PC-9 (cell line): ENCODE measurements at regions not wholly inside any gene's neighbourhood (a gene's known extent, or its start where the extent isn't known, plus 50 kb on each side); places are given as distances from the start of the nearest gene placed in this dataset.

Experiments used
- BruUV-seq: library from RNA; stranded (reverse); fragments of 400-500 nt; replicated peaks from 2 replicates; lab custom pipeline; 2021; lab: Mats Ljungman, UMichigan
- CTCF ChIA-PET: fragments of 300-600 bp; sonication (Branson Sonifier 250); formaldehyde crosslinking; loops from one replicate; lab custom pipeline; 2022; ENCODE audit warnings: antibody characterized with exemption; lab: Charles Lee
- POLR2A ChIA-PET: fragments of 300-600 bp; sonication (Branson Sonifier 250); formaldehyde crosslinking; loops from one replicate; lab custom pipeline; 2022; ENCODE audit warnings: antibody characterized with exemption; ENCODE audit not compliant: unreplicated experiment; lab: Charles Lee
- DNase-seq, 2 experiments: peaks; one replicate each; pipeline versions ENCODE4 v3.0.0 to v3.0.0-alpha.2; 2015 to 2022; ENCODE audit warnings: mixed read lengths in 1 of 2
- H2AFZ ChIP-seq: fragments of 200-600 bp; sonication (generic); 2 replicates; pipeline ENCODE4 v1.8.1; 2017; ENCODE audit warnings: antibody characterized with exemption
- H3F3A ChIP-seq: fragments of 200-600 bp; sonication (generic); 2 replicates; pipeline ENCODE4 v1.8.1; 2017; ENCODE audit warnings: antibody characterized with exemption, mild to moderate bottlenecking, low read depth; ENCODE audit not compliant: insufficient read depth
- H3K27ac ChIP-seq: fragments of 200-600 bp; sonication (generic); 2 replicates; pipeline ENCODE4 v1.6.1; 2016; ENCODE audit warnings: mixed run types
- H3K27me3 ChIP-seq: fragments of 200-600 bp; sonication (generic); 2 replicates; pipeline ENCODE4 v1.6.1; 2016; ENCODE audit warnings: low read depth, mixed run types; ENCODE audit not compliant: insufficient read depth
- H3K36me3 ChIP-seq: fragments of 200-600 bp; sonication (generic); 2 replicates; pipeline ENCODE4 v1.6.1; 2016; ENCODE audit warnings: low read depth, mixed run types
- H3K4me1 ChIP-seq: fragments of 200-600 bp; sonication (generic); replicated peaks from 2 replicates; pipeline ENCODE4 v1.6.1; 2016; ENCODE audit warnings: mixed run types; ENCODE audit not compliant: insufficient read depth
- H3K4me2 ChIP-seq: fragments of 200-600 bp; sonication (generic); 2 replicates; pipeline ENCODE4 v1.6.1; 2017; ENCODE audit warnings: mixed run types
- H3K4me3 ChIP-seq: fragments of 200-600 bp; sonication (generic); 2 replicates; pipeline ENCODE4 v1.6.1; 2016; ENCODE audit warnings: mixed run types
- H3K79me2 ChIP-seq: fragments of 200-600 bp; sonication (generic); 2 replicates; pipeline ENCODE4 v1.6.1; 2017; ENCODE audit warnings: low read depth, mixed run types
- H3K9me2 ChIP-seq: fragments of 200-600 bp; sonication (generic); 2 replicates; pipeline ENCODE4 v1.8.1; 2017; ENCODE audit warnings: mild to moderate bottlenecking; ENCODE audit not compliant: insufficient read depth
- H3K9me3 ChIP-seq: fragments of 200-600 bp; sonication (generic); 2 replicates; pipeline ENCODE4 v1.8.1; 2016; ENCODE audit warnings: low read depth; ENCODE audit not compliant: insufficient read depth
- H4K20me1 ChIP-seq: fragments of 200-600 bp; sonication (generic); 2 replicates; pipeline ENCODE4 v1.8.1; 2017; ENCODE audit not compliant: insufficient read depth
- EZH2 ChIP-seq: fragments of 200-600 bp; sonication (generic); IDR thresholded peaks from 2 replicates; pipeline ENCODE4 v1.8.0; 2017; ENCODE audit warnings: antibody characterized with exemption, low read depth
- intact Hi-C: fragments of 100-400 bp; cut with micrococcal nuclease; formaldehyde crosslinking; loops from one replicate; pipeline ENCODE4 v1.10.0; 2022; ENCODE audit not compliant: unreplicated experiment
- TF ChIP-seq, protein P1 (sequence below): fragments of 200-600 bp; sonication (generic); conservative IDR thresholded peaks from 2 replicates; pipeline ENCODE4 v1.6.1; 2017; ENCODE audit warnings: mixed run types, antibody characterized with exemption, mild to moderate bottlenecking, moderate library complexity

GRCh38 chr11:71304045-71304444, 51.7 kb upstream of the SHANK2 start:
- Histone ChIP-seq H3K9me3 (no peaks in the 10 kb centered on the region), H3F3A (peaks cover 20% of the 10 kb centered on the region), H3K27ac (no peak overlapping the region), H3K4me3 (no peak overlapping the region), H3K27me3 (no peaks in the 10 kb centered on the region), H3K4me2 (no peak overlapping the region), H3K36me3 (no peaks in the 10 kb centered on the region), H3K79me2 (no peaks in the 10 kb centered on the region), H3K9me2 (no peaks in the 10 kb centered on the region), H2AFZ (no peak overlapping the region), H3K4me1 (peaks cover 34% of the 10 kb centered on the region), H4K20me1 (no peaks in the 10 kb centered on the region)
- ChIA-PET POLR2A (no interaction called here), CTCF (no interaction called here)
- no peak for DNase-seq
- intact Hi-C loops = no loop called here
- TF ChIP-seq, protein P1, sequence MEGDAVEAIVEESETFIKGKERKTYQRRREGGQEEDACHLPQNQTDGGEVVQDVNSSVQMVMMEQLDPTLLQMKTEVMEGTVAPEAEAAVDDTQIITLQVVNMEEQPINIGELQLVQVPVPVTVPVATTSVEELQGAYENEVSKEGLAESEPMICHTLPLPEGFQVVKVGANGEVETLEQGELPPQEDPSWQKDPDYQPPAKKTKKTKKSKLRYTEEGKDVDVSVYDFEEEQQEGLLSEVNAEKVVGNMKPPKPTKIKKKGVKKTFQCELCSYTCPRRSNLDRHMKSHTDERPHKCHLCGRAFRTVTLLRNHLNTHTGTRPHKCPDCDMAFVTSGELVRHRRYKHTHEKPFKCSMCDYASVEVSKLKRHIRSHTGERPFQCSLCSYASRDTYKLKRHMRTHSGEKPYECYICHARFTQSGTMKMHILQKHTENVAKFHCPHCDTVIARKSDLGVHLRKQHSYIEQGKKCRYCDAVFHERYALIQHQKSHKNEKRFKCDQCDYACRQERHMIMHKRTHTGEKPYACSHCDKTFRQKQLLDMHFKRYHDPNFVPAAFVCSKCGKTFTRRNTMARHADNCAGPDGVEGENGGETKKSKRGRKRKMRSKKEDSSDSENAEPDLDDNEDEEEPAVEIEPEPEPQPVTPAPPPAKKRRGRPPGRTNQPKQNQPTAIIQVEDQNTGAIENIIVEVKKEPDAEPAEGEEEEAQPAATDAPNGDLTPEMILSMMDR = no peak
- BruUV-seq = no TSS peak

GRCh38 chr11:71302911-71303310, 50.5 kb upstream of the SHANK2 start:
- no TSS peak for BruUV-seq
- peaks cover 31% of the 10 kb centered on the region for H3F3A ChIP-seq
- no peaks in the 10 kb centered on the region for H3K27me3 ChIP-seq
- POLR2A ChIA-PET = no interaction called here
- DNase-seq = peak in 1 of 2 experiments; percentile 66
- H3K4me3 ChIP-seq = no peak overlapping the region
- no peaks in the 10 kb centered on the region for H3K9me3 ChIP-seq
- H3K27ac ChIP-seq = no peak overlapping the region
- TF ChIP-seq, protein P1 = peak; percentile 51
- no peak for TF ChIP-seq EZH2
- H3K9me2 ChIP-seq = no peaks in the 10 kb centered on the region
- H3K79me2 ChIP-seq = no peaks in the 10 kb centered on the region
- CTCF ChIA-PET = no interaction called here
- peaks cover 45% of the 10 kb centered on the region for H3K4me1 ChIP-seq
- H2AFZ ChIP-seq = no peak overlapping the region
- intact Hi-C loops = no loop called here
- no peaks in the 10 kb centered on the region for H4K20me1 ChIP-seq
- peak overlapping the region; percentile 18; the same call in 1 of the 2 replicates for H3K4me2 ChIP-seq
- H3K36me3 ChIP-seq = no peaks in the 10 kb centered on the region

GRCh38 chr11:71302534-71302909, 50.1 kb upstream of the SHANK2 start:
- peaks cover 49% of the 10 kb centered on the region for H3K4me1 ChIP-seq
- DNase-seq = no peak
- no peaks in the 10 kb centered on the region for H3K79me2 ChIP-seq
- ChIA-PET POLR2A (no interaction called here), CTCF (no interaction called here)
- no peaks in the 10 kb centered on the region for H3K9me3 ChIP-seq
- H3K4me3 ChIP-seq = no peak overlapping the region
- no TSS peak for BruUV-seq
- H3F3A ChIP-seq = peaks cover 34% of the 10 kb centered on the region
- no peaks in the 10 kb centered on the region for H3K36me3 ChIP-seq
- H3K27ac ChIP-seq = no peak overlapping the region
- no peaks in the 10 kb centered on the region for H3K27me3 ChIP-seq
- H2AFZ ChIP-seq = no peak overlapping the region
- H3K9me2 ChIP-seq = no peaks in the 10 kb centered on the region
- H3K4me2 ChIP-seq = peak overlapping the region; percentile 18; the same call in 1 of the 2 replicates
- no peak for TF ChIP-seq EZH2
- TF ChIP-seq, protein P1 = no peak
- no peaks in the 10 kb centered on the region for H4K20me1 ChIP-seq
- intact Hi-C loops = no loop called here
